ENCODE measurements at regions not wholly inside any gene's neighbourhood (a gene's known extent, or its start where the extent isn't known, plus 50 kb on each side); places are given as distances from the start of the nearest gene placed in this dataset.

- Histone ChIP-seq H3K9me3 (no peaks in the 10 kb centered on the region), H3K4me1 (no peaks in the 10 kb centered on the region), H3K27ac (no peak overlapping the region), H3K27me3 (no peaks in the 10 kb centered on the region), H3K36me3 (no peaks in the 10 kb centered on the region), H3K4me3 (no peak overlapping the region)
- TF ChIP-seq POLR2A (IDR thresholded peaks at IDR 0.05) = no peak
- TF ChIP-seq CTCF (IDR thresholded peaks at IDR 0.05) = no peak
- no peak for DNase-seq
- 74 to 100% methylated on average over 1 to 2 of the region's 2 CpGs for WGBS, 2 donors
- intact Hi-C loops (cut with DNase I) = no loop called here
Measured at GRCh38 chr6:74467533-74468215, 738.2 kb downstream of the COL12A1 start.

GRCh38 chr6:74466572-74466971 is 739.3 kb downstream of the COL12A1 start:
- TF ChIP-seq POLR2A (IDR thresholded peaks at IDR 0.05) = no peak
- no peak for TF ChIP-seq CTCF (IDR thresholded peaks at IDR 0.05)
- no peak for DNase-seq
- Histone ChIP-seq H3K27me3 (no peaks in the 10 kb centered on the region), H3K9me3 (no peaks in the 10 kb centered on the region), H3K4me3 (no peak overlapping the region), H3K36me3 (no peaks in the 10 kb centered on the region), H3K27ac (no peak overlapping the region), H3K4me1 (no peaks in the 10 kb centered on the region)
- 83 to 100% methylated on average over 1 of the region's 2 CpGs for WGBS, 2 donors
- intact Hi-C loops (cut with DNase I) = no loop called here

DNA sequence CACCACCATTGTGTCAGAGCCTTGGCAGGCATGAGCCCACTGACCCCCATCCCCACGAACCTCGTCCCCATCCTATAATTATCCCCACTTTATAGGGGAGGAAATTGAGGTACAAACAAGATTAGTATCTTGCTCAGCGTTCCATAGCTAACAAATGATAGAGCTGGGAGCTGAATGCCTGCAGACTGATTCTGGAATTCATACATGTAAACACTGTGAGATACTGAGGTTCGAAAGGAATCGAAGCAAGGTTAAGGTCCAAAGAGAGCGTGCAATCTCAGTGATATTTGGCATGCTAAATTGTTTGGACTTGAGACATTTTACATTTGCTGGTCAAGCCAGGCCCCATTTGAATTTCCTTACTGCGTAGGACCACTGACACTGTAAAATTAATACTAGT is 746.6 kb downstream of the COL12A1 start:
- intact Hi-C loops (cut with DNase I) = no loop called here
- no peaks in the 10 kb centered on the region for H3K9me3 ChIP-seq
- no peaks in the 10 kb centered on the region for H3K27me3 ChIP-seq
- no peaks in the 10 kb centered on the region for H3K36me3 ChIP-seq
- no peak overlapping the region for H3K4me3 ChIP-seq
- WGBS, 2 donors = 72 to 74% methylated on average over 7 of the region's 7 CpGs
- TF ChIP-seq CTCF (IDR thresholded peaks at IDR 0.05) (no peak), POLR2A (IDR thresholded peaks at IDR 0.05) (no peak)
- H3K4me1 ChIP-seq = no peaks in the 10 kb centered on the region
- DNase-seq = no peak
- H3K27ac ChIP-seq = no peak overlapping the region

GRCh38 chr6:74458536-74458935 is 747.3 kb downstream of the COL12A1 start:
- Histone ChIP-seq H3K4me3 (no peak overlapping the region), H3K9me3 (no peaks in the 10 kb centered on the region), H3K27ac (no peak overlapping the region), H3K4me1 (no peaks in the 10 kb centered on the region), H3K36me3 (no peaks in the 10 kb centered on the region), H3K27me3 (no peaks in the 10 kb centered on the region)
- DNase-seq = no peak
- 15 to 35% methylated on average over 1 of the region's 1 CpG for WGBS, 2 donors
- TF ChIP-seq POLR2A (IDR thresholded peaks at IDR 0.05) (no peak), CTCF (IDR thresholded peaks at IDR 0.05) (no peak)
- intact Hi-C loops (cut with DNase I) = no loop called here

- TF ChIP-seq POLR2A (IDR thresholded peaks at IDR 0.05) = no peak
- TF ChIP-seq CTCF (IDR thresholded peaks at IDR 0.05) = no peak
- WGBS, 2 donors = 87 to 94% methylated on average over 1 of the region's 1 CpG
Measured at GRCh38 chr6:74455786-74456185, 750.1 kb downstream of the COL12A1 start.

More at GRCh38 chr6:74455786-74456185, 750.1 kb downstream of the COL12A1 start:
- H3K27me3 ChIP-seq = no peaks in the 10 kb centered on the region
- intact Hi-C loops (cut with DNase I) = no loop called here
- no peaks in the 10 kb centered on the region for H3K4me1 ChIP-seq
- H3K27ac ChIP-seq = no peak overlapping the region
- DNase-seq = no peak
- no peak overlapping the region for H3K4me3 ChIP-seq
- no peaks in the 10 kb centered on the region for H3K9me3 ChIP-seq
- H3K36me3 ChIP-seq = no peaks in the 10 kb centered on the region
